Activated B cell treated with CpG ODN at 0.5 μM for 24 hours (primary cell): ENCODE measurements at regions not wholly inside any gene's neighbourhood (a gene's known extent, or its start where the extent isn't known, plus 50 kb on each side); places are given as distances from the start of the nearest gene placed in this dataset.

Experiments used
- ATAC-seq: fragments of 200-7000 bp; cut with Tn5 transposase; one replicate; pipeline ENCODE4 v1.10.0; 2021; ENCODE audit warnings: low read depth, mild to moderate bottlenecking, moderate library complexity
- CTCF ChIA-PET: fragments of 350-600 bp; sonication (Branson Sonifier 250); formaldehyde crosslinking; loops from one replicate; lab custom pipeline; 2021; ENCODE audit warnings: antibody characterized with exemption; lab: Charles Lee
- POLR2A ChIA-PET: fragments of 350-600 bp; sonication (Branson Sonifier 250); formaldehyde crosslinking; loops from one replicate; lab custom pipeline; 2021; ENCODE audit warnings: antibody characterized with exemption; lab: Charles Lee
- DNase-seq: peaks from one replicate; pipeline ENCODE4 v3.0.0; 2022
- H3K27ac Mint-ChIP-seq: one replicate; pipeline ENCODE4 v1.8.0; 2020; ENCODE audit warnings: mixed read lengths
- H3K27me3 Mint-ChIP-seq: one replicate; pipeline ENCODE4 v1.8.0; 2021; ENCODE audit warnings: mixed read lengths
- H3K36me3 Mint-ChIP-seq: one replicate; pipeline ENCODE4 v1.8.0; 2021; ENCODE audit warnings: low read depth, mixed read lengths
- H3K4me1 Mint-ChIP-seq: one replicate; pipeline ENCODE4 v1.8.0; 2021; ENCODE audit warnings: mixed read lengths
- H3K4me3 Mint-ChIP-seq: one replicate; pipeline ENCODE4 v1.8.0; 2020; ENCODE audit warnings: mild to moderate bottlenecking, mixed read lengths
- H3K9me3 Mint-ChIP-seq: one replicate; pipeline ENCODE4 v1.8.0; 2020; ENCODE audit warnings: mixed read lengths
- intact Hi-C: fragments of 100-400 bp; cut with micrococcal nuclease; formaldehyde crosslinking; loops from one replicate; pipeline ENCODE4 v1.15.1; 2024
- TF ChIP-seq, protein P1 (sequence below): fragments of 200-600 bp; IDR thresholded peaks from one replicate; pipeline ENCODE4 v1.8.0; 2022; ENCODE audit warnings: antibody characterized with exemption, mild to moderate bottlenecking

DNA sequence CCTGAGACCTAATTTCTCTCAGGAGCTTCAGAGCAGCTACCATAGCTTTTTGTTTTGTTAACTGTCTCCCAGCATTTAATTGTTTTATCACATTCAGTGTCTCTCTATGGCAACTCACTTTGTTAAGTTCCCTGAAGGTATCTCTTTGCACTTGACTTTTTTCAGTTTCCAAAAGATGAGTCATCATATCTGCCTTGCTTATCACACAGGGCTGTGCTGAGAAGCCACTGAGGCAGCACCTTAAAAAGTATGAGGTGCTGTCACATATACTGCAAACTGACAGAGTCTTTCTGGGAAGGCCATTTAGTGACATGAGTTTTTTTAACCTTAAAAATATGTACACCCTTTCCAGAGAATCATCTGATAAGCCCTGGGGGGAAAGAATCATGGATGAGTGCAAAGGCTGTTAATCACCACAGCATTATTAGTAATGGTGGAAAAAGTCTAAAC, 56.8 kb downstream of the PPP1R3C start:
- peaks cover 7% of the 10 kb centered on the region for H3K9me3 Mint-ChIP-seq
- H3K27me3 Mint-ChIP-seq, result peaks cover 5% of the 10 kb centered on the region
- POLR2A ChIA-PET, result no interaction called here
- H3K4me3 Mint-ChIP-seq, result no peak overlapping the region
- ATAC-seq (no peak), DNase-seq (no peak)
- intact Hi-C loops, result no loop called here
- H3K36me3 Mint-ChIP-seq, result no peaks in the 10 kb centered on the region
- H3K4me1 Mint-ChIP-seq, result no peaks in the 10 kb centered on the region
- CTCF ChIA-PET, result no interaction called here
- no peak overlapping the region for H3K27ac Mint-ChIP-seq
- TF ChIP-seq, protein P1, sequence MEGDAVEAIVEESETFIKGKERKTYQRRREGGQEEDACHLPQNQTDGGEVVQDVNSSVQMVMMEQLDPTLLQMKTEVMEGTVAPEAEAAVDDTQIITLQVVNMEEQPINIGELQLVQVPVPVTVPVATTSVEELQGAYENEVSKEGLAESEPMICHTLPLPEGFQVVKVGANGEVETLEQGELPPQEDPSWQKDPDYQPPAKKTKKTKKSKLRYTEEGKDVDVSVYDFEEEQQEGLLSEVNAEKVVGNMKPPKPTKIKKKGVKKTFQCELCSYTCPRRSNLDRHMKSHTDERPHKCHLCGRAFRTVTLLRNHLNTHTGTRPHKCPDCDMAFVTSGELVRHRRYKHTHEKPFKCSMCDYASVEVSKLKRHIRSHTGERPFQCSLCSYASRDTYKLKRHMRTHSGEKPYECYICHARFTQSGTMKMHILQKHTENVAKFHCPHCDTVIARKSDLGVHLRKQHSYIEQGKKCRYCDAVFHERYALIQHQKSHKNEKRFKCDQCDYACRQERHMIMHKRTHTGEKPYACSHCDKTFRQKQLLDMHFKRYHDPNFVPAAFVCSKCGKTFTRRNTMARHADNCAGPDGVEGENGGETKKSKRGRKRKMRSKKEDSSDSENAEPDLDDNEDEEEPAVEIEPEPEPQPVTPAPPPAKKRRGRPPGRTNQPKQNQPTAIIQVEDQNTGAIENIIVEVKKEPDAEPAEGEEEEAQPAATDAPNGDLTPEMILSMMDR, result no peak

DNA sequence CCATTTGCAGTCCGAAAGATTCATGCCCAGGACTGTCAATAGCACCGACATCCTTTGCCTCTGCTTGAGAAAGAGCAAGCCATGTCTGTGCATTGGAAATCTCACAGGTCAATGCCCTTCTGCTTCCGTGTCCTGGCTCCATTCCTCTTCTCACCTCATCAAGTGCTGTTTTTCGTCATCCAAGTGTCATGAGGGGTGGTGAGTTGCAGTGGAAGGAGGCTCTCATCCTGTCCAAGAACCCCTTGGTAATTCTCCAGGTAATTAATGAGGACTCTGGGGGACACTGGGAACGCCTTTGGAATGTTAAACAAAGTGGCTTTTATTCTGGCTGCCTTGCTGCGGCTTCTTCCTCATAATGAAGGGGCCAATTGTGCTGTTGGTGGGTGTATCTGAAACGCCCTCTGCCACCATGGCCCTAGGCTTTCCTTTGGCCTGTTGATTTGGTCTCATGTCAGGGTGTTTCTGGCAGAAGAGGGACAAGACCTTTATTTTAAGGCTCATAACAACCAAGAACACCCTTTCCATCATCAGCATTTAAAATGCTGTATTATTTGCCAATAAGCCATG, 57.7 kb downstream of the PPP1R3C start:
- TF ChIP-seq, protein P1, result no peak
- Mint-ChIP-seq H3K36me3 (no peaks in the 10 kb centered on the region), H3K9me3 (peaks cover under 1% of the 10 kb centered on the region), H3K27ac (no peak overlapping the region), H3K4me3 (no peak overlapping the region), H3K4me1 (no peaks in the 10 kb centered on the region), H3K27me3 (peaks cover 5% of the 10 kb centered on the region)
- DNase-seq, result no peak
- POLR2A ChIA-PET, result no interaction called here
- no peak for ATAC-seq
- CTCF ChIA-PET, result no interaction called here
- intact Hi-C loops, result no loop called here

DNA sequence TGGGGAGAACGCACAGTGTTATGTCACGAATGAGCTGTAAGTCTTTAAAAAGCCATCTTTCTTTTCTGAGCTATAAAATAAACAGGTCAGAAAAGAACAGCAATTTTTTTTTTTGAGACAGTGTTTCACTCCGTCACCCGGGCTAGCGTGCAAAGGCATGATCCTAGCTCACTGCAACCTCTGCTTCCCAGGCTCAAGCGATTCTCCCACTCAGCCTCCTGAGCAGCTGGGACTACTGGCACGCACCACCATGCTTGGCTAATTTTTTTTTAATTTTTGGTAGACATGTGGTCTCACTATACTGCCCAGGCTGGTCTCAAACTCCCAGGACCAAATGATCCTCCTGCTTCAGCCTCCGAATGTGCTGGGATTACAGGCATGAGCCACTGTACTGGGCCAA, 58.6 kb downstream of the PPP1R3C start:
- TF ChIP-seq, protein P1, result no peak
- ChIA-PET CTCF (no interaction called here), POLR2A (no interaction called here)
- H3K4me3 Mint-ChIP-seq, result no peak overlapping the region
- H3K36me3 Mint-ChIP-seq, result no peaks in the 10 kb centered on the region
- no peaks in the 10 kb centered on the region for H3K9me3 Mint-ChIP-seq
- DNase-seq (no peak), ATAC-seq (no peak)
- no peak overlapping the region for H3K27ac Mint-ChIP-seq
- H3K4me1 Mint-ChIP-seq, result no peaks in the 10 kb centered on the region
- intact Hi-C loops, result no loop called here
- H3K27me3 Mint-ChIP-seq, result peaks cover 5% of the 10 kb centered on the region

DNA sequence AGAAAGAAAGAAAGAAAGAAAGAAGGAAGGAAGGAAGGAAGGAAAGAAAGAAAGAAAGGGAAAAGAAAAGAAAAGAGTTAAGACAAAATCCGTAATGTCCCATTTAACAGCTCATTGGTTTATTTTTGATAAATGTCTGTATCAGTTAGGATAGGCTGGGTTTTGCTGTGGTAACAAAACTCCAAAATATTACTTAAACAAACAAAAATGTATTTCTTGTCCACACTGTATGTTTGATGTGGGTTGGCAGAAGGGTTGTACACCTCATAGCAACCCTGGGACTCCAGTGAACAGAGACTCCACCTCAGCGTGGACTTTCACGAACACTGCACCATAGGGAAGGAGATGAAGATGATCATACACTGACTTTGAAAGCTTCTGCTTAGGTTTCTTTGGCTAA, 59.6 kb downstream of the PPP1R3C start:
- H3K4me1 Mint-ChIP-seq, result no peaks in the 10 kb centered on the region
- no peak for DNase-seq
- H3K36me3 Mint-ChIP-seq, result no peaks in the 10 kb centered on the region
- POLR2A ChIA-PET, result no interaction called here
- TF ChIP-seq, protein P1, result no peak
- peaks cover 5% of the 10 kb centered on the region for H3K27me3 Mint-ChIP-seq
- no peak for ATAC-seq
- H3K27ac Mint-ChIP-seq, result no peak overlapping the region
- H3K4me3 Mint-ChIP-seq, result no peak overlapping the region
- CTCF ChIA-PET, result no interaction called here
- no peaks in the 10 kb centered on the region for H3K9me3 Mint-ChIP-seq
- intact Hi-C loops, result no loop called here

DNA sequence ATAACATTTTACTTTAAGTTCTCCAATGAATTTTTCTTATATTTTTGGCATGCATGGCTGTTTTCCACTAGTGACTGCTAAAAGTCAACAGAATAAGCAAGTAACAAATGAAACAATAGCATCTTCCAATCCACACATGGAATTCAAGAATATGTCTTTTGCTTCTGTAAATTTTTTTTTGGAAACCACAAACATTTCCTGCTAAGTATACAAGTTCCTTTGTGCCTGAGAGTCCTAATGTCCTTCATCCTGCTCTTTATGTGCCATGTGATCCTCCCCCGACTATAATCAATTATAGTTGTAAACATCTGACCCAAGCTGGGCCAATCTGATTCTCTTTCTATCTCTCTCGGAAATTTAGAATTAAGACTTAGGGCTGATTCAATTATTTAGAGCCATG, 61.2 kb downstream of the PPP1R3C start:
- DNase-seq, result no peak
- intact Hi-C loops, result no loop called here
- no peak for ATAC-seq
- CTCF ChIA-PET, result no interaction called here
- peaks cover 5% of the 10 kb centered on the region for H3K27me3 Mint-ChIP-seq
- no peaks in the 10 kb centered on the region for H3K36me3 Mint-ChIP-seq
- TF ChIP-seq, protein P1, result no peak
- no peak overlapping the region for H3K4me3 Mint-ChIP-seq
- POLR2A ChIA-PET, result no interaction called here
- no peak overlapping the region for H3K27ac Mint-ChIP-seq
- H3K9me3 Mint-ChIP-seq, result no peaks in the 10 kb centered on the region
- H3K4me1 Mint-ChIP-seq, result no peaks in the 10 kb centered on the region
